ENCODE measurements at regions not wholly inside any gene's neighbourhood (a gene's known extent, or its start where the extent isn't known, plus 50 kb on each side); places are given as distances from the start of the nearest gene placed in this dataset.

- TF ChIP-seq POLR2AphosphoS5 (IDR thresholded peaks at IDR 0.05; ENCODE audit: low read depth, low read length) (no peak), SIN3A (IDR thresholded peaks at IDR 0.05; ENCODE audit: borderline replicate concordance, insufficient read depth, low read length) (no peak), REST (IDR thresholded peaks at IDR 0.05; ENCODE audit: insufficient read depth in 1 of 2, low read depth in 2 of 2, low read length in 2 of 2) (no peak), TAF1 (IDR thresholded peaks at IDR 0.05; ENCODE audit: borderline replicate concordance, insufficient read depth, low read length) (no peak)
Measured at GRCh38 chr6:132933090-132933489, 118.7 kb downstream of the RPS12 start.
